Upper lobe of right lung (tissue), 1 donor: ENCODE measurements at regions not wholly inside any gene's neighbourhood (a gene's known extent, or its start where the extent isn't known, plus 50 kb on each side); places are given as distances from the start of the nearest gene placed in this dataset.

Source experiments
- ATAC-seq: fragments of 200-7000 bp; cut with Tn5 transposase; one replicate; pipeline ENCODE4 v1.9.1; 2020; ENCODE audit warnings: mild to moderate bottlenecking, moderate library complexity
- DNase-seq: peaks from one replicate; pipeline ENCODE4 v3.0.0-alpha.2; 2020
- H3K27ac ChIP-seq: fragments of 200-600 bp; one replicate; pipeline ENCODE4 v1.8.0; 2022
- H3K27me3 ChIP-seq: fragments of 200-600 bp; one replicate; pipeline ENCODE4 v1.8.0; 2022; ENCODE audit warnings: mild to moderate bottlenecking
- H3K36me3 ChIP-seq: fragments of 200-600 bp; one replicate; pipeline ENCODE4 v1.8.0; 2022
- H3K4me1 ChIP-seq: fragments of 200-600 bp; one replicate; pipeline ENCODE4 v1.8.0; 2022
- H3K4me3 ChIP-seq: fragments of 200-600 bp; one replicate; pipeline ENCODE4 v1.8.0; 2022; ENCODE audit warnings: mild to moderate bottlenecking
- H3K9me3 ChIP-seq: fragments of 200-600 bp; one replicate; pipeline ENCODE4 v1.8.0; 2022
- intact Hi-C: fragments of 100-400 bp; cut with DNase I; formaldehyde crosslinking; loops from one replicate; pipeline ENCODE4 v1.11.0; 2022
- TF ChIP-seq, protein P1 (sequence below): fragments of 200-600 bp; IDR thresholded peaks from one replicate; pipeline ENCODE4 v1.8.0; 2022; ENCODE audit warnings: antibody characterized with exemption
- donor health status: DM: no; HTN: yes; CAD: no; lungs with severe emphysema.

DNA sequence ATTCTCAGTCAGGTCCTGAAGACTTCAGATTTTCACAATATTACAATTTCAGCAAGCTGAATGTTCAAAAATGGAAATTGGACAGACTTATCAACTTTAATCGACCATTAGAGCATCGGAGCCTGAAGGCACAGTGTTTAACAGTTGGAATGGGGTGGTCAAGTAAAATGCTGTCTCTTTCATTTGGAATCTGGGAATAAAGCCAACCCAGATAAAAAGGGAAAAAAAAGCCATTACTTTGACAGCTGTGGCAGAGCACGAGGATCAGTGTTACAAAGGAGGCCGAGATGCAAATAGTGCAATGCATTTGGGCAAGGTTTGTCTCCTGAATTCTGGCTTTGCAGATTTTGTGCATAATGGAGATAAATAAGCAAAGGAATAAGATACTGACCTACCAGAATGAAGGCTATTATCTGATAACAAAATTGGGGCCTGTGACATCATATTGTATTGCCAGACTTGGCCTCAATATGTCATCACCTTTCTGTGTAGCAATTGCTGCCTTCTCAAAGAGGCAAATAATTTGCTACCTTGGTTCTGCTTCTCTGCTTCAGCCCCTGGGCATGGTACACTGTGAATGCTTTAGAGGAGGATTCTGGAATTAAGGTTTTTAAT, 277.5 kb upstream of the KLHL29 start:
- no peaks in the 10 kb centered on the region for H3K36me3 ChIP-seq
- no peak for ATAC-seq
- intact Hi-C loops: no loop called here
- no peaks in the 10 kb centered on the region for H3K9me3 ChIP-seq
- DNase-seq: no peak
- TF ChIP-seq, protein P1, sequence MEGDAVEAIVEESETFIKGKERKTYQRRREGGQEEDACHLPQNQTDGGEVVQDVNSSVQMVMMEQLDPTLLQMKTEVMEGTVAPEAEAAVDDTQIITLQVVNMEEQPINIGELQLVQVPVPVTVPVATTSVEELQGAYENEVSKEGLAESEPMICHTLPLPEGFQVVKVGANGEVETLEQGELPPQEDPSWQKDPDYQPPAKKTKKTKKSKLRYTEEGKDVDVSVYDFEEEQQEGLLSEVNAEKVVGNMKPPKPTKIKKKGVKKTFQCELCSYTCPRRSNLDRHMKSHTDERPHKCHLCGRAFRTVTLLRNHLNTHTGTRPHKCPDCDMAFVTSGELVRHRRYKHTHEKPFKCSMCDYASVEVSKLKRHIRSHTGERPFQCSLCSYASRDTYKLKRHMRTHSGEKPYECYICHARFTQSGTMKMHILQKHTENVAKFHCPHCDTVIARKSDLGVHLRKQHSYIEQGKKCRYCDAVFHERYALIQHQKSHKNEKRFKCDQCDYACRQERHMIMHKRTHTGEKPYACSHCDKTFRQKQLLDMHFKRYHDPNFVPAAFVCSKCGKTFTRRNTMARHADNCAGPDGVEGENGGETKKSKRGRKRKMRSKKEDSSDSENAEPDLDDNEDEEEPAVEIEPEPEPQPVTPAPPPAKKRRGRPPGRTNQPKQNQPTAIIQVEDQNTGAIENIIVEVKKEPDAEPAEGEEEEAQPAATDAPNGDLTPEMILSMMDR: no peak
- H3K4me3 ChIP-seq: no peak overlapping the region
- no peaks in the 10 kb centered on the region for H3K4me1 ChIP-seq
- no peak overlapping the region for H3K27ac ChIP-seq
- no peaks in the 10 kb centered on the region for H3K27me3 ChIP-seq

DNA sequence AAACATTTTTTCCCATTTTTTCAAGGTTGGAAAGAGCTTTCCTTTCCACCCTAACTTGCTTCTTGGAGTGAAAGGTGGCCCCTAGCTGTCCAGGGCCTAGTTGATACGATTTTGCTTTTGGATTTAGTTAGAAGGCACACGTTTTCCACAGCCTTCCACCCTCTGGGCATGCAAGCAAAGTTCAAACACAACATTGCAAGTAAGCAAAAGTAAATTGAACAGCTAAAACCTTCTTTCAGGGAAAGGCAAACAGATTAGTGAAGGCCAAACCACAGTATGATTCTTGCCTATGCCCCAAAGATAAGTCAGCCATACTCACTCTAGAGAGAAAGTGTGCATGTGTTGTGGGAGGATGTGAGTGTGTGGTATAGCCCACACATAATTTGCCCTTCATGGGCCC, 273.7 kb upstream of the KLHL29 start:
- intact Hi-C loops: no loop called here

DNA sequence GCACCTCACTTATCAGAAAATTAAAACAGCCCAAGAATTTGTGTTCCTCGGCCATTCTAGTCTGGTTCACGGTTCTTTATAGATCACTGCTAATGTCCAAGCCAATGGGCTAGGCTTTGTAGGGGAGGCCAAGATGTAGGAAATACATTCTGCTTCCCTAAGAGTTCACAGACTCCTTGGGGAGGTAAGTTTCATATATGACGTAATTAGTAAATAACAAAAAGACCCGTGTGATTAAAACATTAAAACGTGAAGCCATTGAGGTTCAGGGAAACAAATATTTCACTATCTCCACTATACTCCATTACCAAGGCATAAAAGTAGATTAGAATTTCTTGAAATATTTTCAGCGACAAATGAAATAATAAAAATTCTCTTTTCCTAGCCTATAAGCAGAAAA, 272.5 kb upstream of the KLHL29 start:
- H3K27me3 ChIP-seq: no peaks in the 10 kb centered on the region
- no peaks in the 10 kb centered on the region for H3K4me1 ChIP-seq
- intact Hi-C loops: no loop called here
- ATAC-seq (no peak), DNase-seq (no peak)
- H3K4me3 ChIP-seq: no peak overlapping the region
- H3K9me3 ChIP-seq: no peaks in the 10 kb centered on the region
- no peak overlapping the region for H3K27ac ChIP-seq
- H3K36me3 ChIP-seq: no peaks in the 10 kb centered on the region
- TF ChIP-seq, protein P1: no peak

More for the DNA sequence above, 273.7 kb upstream of the KLHL29 start:
- H3K4me1 ChIP-seq: no peaks in the 10 kb centered on the region
- no peak overlapping the region for H3K4me3 ChIP-seq
- DNase-seq: no peak
- H3K27me3 ChIP-seq: no peaks in the 10 kb centered on the region
- H3K36me3 ChIP-seq: no peaks in the 10 kb centered on the region
- H3K9me3 ChIP-seq: no peaks in the 10 kb centered on the region
- TF ChIP-seq, protein P1: no peak
- no peak for ATAC-seq
- H3K27ac ChIP-seq: no peak overlapping the region

DNA sequence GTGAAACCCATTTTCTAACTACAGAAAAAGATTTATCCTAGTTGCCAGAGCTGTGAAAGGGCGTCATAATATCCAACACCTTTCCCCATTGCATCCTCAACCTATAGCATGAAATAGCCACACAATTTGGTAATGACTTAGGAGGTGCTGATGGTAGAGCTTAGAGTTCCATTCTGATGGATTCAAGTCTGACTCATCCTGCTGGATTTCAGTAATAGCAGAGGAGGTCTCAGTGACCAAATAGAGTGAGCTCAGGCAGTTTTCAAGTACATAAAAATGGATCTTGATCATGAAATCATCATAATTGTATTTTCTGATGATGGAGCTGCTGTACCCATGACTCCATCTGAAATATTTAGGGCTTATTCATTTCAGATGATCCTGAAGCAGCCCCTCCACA, 270.7 kb upstream of the KLHL29 start:
- TF ChIP-seq, protein P1: no peak
- Histone ChIP-seq H3K27ac (no peak overlapping the region), H3K4me1 (no peaks in the 10 kb centered on the region), H3K27me3 (no peaks in the 10 kb centered on the region), H3K4me3 (no peak overlapping the region), H3K9me3 (no peaks in the 10 kb centered on the region), H3K36me3 (no peaks in the 10 kb centered on the region)
- no peak for DNase-seq
- intact Hi-C loops: no loop called here
- ATAC-seq: no peak

DNA sequence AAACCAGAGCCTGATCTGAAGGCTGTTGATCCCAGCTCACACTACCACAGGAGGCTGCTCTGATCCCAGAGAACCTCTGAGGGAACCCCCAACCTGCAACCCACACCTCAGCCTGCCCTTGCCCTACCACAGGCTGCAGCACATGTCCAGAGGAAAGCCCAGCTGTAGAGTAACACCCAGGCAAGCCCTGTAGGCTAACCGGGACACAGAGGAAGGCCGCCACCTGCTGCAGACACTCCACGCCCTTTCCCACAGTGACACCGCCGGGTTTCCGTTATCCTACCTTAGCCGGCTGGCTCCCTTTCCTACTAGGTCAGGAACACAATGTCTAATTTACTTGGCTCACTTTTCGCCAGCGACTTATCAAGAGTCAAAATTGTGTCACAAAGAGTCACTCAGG, 266.7 kb upstream of the KLHL29 start:
- TF ChIP-seq, protein P1: no peak
- Histone ChIP-seq H3K4me1 (no peaks in the 10 kb centered on the region), H3K27ac (no peak overlapping the region), H3K4me3 (no peak overlapping the region), H3K9me3 (no peaks in the 10 kb centered on the region), H3K27me3 (no peaks in the 10 kb centered on the region), H3K36me3 (no peaks in the 10 kb centered on the region)
- intact Hi-C loops: no loop called here
- peak; percentile 27 for ATAC-seq
- DNase-seq: no peak

DNA sequence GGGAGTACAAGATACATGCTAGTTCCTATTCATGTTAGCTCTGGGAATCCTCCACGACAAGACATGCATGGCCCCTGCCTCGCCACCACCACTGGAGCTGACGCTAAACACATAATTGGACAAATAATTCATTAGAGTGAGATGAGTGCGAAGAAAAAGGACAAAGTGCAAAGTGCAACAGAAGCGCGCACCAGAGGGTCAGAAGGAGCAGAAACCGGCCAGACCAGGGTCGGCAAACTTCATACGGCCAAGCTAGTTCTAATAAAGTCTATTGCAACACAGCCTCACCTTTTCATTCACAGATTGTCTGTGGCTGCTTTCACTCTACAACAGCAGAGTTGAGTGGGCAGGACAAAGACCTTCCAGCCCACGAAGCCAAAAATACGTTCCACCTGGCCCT, 266.1 kb upstream of the KLHL29 start:
- intact Hi-C loops: no loop called here
- Histone ChIP-seq H3K4me3 (no peak overlapping the region), H3K36me3 (no peaks in the 10 kb centered on the region), H3K27ac (no peak overlapping the region), H3K9me3 (no peaks in the 10 kb centered on the region), H3K4me1 (no peaks in the 10 kb centered on the region), H3K27me3 (no peaks in the 10 kb centered on the region)
- ATAC-seq: no peak
- TF ChIP-seq, protein P1: no peak
- no peak for DNase-seq
